Spleen (tissue), 7 donors: ENCODE measurements at regions not wholly inside any gene's neighbourhood (a gene's known extent, or its start where the extent isn't known, plus 50 kb on each side); places are given as distances from the start of the nearest gene placed in this dataset.
"Not testable (repeated sequence)": the region's sequence is repeated elsewhere in the genome, so short reads cannot be mapped to it uniquely, and the experiment has no call there.

Experiments
- POLR2A ChIP-seq, 3 donors: fragments of 450-650 bp; IDR thresholded peaks; one replicate each; pipeline ENCODE4 v1.5.1; 2017; ENCODE audit warnings: antibody characterized with exemption in 3 of 3, mild to moderate bottlenecking in 1 of 3
- TF ChIP-seq, protein P1 (sequence below), 11 experiments: fragments of 200-600 bp in 7 of 11; fragments of 450-650 bp in 4 of 11; sonication (generic) in 4 of 11; IDR thresholded peaks in 8 of 11; conservative IDR thresholded peaks in 3 of 11; 1 replicate in 7 of 11; 2 replicates in 4 of 11; pipeline versions ENCODE4 v1.4.0 to v1.8.0; 2016 to 2021; ENCODE audit warnings: antibody characterized with exemption in 11 of 11, inconsistent platforms in 4 of 11, mild to moderate bottlenecking in 1 of 11
- donor health status: DM: no; HTN: no; CAD: no; lungs with moderate emphysema.
- donor health status: DM: no; HTN: no; CAD: no.
- donor health status: DM: no; HTN: no; CAD: no.

- TF ChIP-seq, protein P1, sequence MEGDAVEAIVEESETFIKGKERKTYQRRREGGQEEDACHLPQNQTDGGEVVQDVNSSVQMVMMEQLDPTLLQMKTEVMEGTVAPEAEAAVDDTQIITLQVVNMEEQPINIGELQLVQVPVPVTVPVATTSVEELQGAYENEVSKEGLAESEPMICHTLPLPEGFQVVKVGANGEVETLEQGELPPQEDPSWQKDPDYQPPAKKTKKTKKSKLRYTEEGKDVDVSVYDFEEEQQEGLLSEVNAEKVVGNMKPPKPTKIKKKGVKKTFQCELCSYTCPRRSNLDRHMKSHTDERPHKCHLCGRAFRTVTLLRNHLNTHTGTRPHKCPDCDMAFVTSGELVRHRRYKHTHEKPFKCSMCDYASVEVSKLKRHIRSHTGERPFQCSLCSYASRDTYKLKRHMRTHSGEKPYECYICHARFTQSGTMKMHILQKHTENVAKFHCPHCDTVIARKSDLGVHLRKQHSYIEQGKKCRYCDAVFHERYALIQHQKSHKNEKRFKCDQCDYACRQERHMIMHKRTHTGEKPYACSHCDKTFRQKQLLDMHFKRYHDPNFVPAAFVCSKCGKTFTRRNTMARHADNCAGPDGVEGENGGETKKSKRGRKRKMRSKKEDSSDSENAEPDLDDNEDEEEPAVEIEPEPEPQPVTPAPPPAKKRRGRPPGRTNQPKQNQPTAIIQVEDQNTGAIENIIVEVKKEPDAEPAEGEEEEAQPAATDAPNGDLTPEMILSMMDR (IDR thresholded peaks at IDR 0.05 in 8 of 11, conservative IDR thresholded peaks at IDR 0.05 in 3 of 11), result not testable (repeated sequence)
- not testable (repeated sequence) for TF ChIP-seq POLR2A (IDR thresholded peaks at IDR 0.05)
Measured at GRCh38 chr9:64117329-64117728, 1167.7 kb downstream of the FOXD4L5 start.
